Kasumi-1 (cell line): ENCODE measurements at regions not wholly inside any gene's neighbourhood (a gene's known extent, or its start where the extent isn't known, plus 50 kb on each side); places are given as distances from the start of the nearest gene placed in this dataset.

Experiments
- DNase-seq, 2 experiments: peaks; one replicate each; lab custom pipeline; 2025; lab: John Stamatoyannopoulos, UW

DNA sequence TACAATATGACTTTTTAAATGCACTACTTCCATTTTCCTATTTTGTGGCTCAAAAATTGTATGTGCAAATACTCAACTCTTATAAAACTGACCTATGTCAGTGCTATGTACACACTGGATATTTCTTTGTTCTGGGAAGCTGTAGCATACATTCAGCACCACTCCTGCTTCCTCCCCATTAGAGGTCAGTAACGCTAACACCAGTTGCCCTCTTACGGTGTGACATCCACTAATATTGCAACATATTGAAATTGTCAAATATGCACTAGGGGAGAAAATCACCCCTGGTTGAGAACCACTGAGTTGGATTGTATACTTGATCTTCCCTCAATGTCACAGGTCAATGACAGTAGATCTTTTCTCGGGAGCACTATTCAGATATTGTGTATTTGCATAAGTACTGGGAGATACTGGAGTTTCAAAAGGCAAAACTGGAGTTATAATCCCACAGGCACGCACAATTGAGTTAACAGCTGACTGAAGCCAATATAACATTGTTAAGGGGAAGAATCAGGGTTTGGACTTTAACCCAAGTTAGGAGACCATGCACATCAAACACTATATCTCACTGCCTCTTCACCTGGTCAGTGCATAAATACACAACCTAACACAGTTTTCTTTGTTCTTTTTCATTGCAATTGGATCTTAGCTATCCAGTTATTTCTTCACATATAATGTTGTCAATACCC lies 1276.5 kb upstream of the MIR17HG start:
- DNase-seq: no peak

GRCh38 chr13:90084684-90085290 lies 1262.7 kb upstream of the MIR17HG start:
- DNase-seq: no peak

DNA sequence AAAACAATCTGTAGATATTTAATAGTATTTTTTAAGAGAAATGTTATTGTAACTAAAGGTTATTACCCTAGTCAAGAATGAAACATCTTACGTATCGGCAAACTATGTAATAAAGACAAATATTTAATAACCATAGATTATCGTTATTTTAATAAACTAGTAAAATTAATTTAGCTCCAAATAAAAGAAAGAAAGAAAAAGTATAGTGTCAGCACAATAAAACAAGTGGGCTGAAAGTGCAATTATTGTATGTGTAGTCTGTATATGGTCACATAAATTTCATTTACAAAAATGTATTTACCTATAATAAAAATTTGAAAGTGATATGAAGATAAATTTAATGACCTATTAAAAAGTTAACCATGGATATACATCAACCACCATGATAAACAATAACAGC lies 1258.4 kb upstream of the MIR17HG start:
- DNase-seq: no peak

GRCh38 chr13:90091611-90092010 lies 1255.9 kb upstream of the MIR17HG start:
- peak; percentile 19 to 38 for DNase-seq

DNA sequence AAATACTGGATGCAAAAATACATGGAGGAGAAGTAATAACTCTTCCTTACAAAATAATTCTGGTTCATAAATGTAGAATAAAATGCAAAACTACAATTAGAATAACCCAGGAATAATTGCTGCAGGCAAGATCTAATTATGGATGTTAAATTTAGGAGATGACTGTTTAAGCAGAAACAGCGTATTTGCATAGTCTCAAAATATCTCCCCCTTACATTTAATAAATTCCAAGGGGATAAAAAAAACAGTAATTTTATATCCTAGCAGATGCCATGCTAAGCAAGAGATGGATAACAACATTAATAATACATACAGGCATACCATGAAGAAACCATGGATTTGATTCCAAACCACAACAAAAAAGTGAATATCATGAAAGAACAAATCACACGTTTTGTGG lies 1253.1 kb upstream of the MIR17HG start:
- DNase-seq: no peak

DNA sequence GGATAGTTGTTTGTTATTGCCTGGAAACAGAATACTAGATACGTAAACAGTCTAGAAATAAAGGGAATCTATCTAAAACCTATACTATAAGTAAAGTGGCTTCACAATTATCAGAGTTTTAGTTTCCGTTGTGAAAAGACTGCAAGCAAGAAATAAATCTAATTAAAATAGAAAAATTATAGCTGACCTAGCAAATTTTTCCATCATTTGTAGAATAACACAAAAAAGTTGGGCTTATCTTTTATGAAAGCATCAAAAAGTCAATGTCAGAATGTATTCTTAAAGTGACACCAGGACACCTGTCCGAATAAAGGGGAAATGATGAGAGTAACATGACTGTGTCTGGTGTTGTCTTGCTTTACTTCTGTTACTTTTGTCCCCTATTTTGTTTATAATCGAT lies 1248.9 kb upstream of the MIR17HG start:
- no peak for DNase-seq

DNA sequence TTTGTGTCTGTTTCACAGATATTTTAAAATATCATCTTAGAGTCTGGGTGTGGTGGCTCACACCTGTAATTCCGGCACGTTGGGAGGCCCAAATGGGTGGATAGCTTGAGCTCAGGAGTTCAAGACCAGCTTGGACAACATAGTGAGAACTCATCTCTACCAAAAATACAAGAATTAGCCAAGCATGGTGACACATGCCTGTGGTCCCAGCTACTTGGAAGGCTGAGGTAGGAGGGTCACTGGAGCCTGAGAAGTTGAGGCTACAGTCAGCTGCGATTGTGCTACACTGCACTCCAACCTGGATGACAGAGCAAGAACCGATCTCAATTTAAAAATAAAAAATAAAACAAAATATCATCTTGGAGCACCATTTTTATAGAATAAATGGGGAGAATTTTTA lies 1247.6 kb upstream of the MIR17HG start:
- DNase-seq: no peak

GRCh38 chr13:90103099-90103784 lies 1244.2 kb upstream of the MIR17HG start:
- no peak for DNase-seq

DNA sequence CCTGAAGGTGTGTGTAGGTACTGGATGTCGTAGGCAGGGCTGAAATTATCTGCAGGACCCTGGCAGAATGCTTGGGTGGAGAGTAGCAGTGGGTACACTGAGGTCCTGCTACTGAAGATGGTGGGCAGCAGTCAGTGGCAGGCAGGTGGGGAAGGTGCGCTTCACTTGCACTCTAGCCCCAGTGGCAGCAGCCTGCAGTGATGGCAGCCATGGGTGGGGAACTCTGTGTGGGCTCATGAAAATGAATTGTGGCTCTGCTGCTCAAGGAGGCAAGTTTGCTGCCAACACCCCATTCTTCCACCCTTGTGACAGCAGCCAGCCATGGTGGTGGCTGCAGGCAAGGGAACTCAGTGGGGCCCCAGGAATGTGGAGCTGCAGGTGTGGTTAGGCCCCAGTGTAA lies 1242.7 kb upstream of the MIR17HG start:
- DNase-seq: no peak

DNA sequence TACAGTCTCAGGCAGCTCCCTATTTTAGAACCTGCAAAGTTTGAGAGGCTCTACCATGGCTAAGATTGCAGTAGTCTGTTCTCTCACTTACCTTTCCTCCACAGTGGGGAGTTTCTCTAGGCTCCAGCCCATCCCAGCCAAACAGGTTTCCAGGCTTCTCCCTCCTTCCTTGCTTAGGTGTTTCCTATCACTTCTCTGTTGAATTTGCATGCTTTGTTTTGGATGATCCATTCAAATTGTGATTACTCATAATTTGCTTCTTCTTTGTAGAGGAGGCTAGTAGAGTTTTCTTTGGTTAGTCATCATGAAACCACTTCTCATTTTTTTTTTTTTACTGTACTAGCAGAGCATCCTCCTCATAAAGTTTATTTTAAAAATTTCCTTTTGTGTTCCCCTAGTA lies 1242.2 kb upstream of the MIR17HG start:
- peak in 1 of 2 experiments; percentile 45 for DNase-seq

DNA sequence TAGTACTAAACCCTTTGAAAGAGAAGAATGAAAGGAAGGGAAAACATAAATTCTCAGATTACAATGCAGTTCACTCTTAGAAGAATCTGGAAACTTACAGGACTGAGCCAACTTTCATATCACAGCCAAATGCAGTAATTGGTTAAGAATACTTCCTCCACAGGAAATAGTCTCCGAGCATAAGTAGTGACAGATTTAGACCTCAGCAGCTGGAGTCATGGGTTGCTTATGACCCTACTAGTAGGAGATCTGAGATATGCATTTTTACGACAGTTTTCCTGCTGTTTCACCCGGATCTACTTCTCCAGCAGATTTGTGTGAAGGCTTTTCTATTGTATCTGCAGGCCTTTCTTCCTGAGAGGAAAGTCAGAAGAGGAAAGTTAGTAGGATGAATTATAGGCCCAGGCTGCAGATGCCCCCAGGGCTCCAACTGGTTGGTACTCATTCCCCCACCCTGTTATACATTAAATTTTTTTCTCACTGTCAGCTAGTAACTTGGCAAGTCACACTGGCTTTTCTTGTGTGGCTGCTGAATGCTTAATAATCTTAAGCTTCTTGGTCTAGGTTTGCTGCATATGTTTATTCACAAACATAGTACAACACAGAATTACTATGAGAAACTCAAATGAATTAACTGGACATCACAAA lies 1241.5 kb upstream of the MIR17HG start:
- DNase-seq: peak; percentile 41 to 59

DNA sequence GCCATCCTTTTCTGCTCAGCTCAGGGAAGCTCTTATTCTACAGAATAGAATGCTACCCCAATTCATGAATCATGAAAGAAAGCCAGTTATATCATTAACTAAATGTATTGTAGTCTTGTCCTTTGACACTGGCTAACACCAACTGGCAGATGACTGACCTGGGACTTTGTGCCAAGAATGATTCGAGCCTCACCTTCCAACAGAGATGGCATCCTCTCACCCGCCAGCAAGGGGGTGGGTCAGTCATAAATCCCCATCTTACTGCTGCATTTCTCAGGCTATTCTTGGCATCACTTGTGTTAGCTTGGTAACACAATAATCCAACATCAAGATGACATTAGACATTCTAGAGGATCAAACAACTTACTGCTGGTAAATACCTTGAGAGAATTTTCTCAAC lies 1239.8 kb upstream of the MIR17HG start:
- no peak for DNase-seq

DNA sequence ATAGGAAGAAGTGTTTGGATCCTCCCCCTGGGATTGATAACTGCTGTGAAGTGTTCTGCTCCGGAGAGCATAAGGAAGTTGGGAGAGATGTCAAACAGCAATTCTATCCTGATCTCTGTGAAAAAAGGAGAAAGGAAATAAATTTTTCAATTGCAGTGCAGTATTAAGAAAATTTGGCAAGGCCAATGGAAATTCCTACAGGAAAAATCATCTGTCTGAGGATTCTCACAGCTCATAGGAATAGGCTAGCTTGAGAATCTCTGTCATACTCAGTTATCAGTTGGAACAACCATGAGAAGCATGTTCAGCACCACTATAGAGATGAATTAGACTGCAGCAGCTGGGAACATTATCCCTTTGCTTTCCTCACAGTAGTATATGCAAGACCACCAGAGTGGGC lies 1238.9 kb upstream of the MIR17HG start:
- no peak for DNase-seq

GRCh38 chr13:90116121-90116520 lies 1231.4 kb upstream of the MIR17HG start:
- DNase-seq: no peak

DNA sequence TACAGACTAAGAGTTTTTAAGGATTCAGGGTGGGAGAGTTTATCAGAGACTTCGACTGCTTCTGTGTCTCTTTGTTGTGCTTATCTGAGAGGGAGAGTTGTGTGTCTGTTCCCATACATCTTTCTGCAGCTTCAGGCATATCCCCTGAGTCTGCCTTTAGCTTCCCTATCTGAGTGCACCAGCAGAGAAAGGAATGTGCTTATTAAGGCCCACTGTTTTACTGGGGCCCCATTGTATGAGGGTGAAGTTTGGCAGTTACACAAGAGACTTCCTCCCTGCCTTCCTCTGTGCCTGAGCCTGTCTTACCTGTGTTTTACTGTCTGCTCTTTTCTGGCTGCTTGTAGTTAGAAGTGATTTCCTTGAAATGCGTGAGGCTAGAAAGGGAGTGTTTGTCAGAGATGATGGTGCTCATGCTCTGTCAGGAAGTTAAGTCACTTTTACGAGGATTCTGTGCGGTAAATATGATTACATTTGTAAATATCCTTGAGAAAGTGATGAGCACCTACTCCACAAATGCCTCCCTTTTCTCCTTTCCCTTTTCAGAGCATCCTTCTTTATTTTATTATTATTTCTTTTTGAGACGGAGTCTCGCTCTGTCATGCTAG lies 1228.9 kb upstream of the MIR17HG start:
- no peak for DNase-seq

- no peak for DNase-seq
These were observed 1227.5 kb upstream of the MIR17HG start for GRCh38 chr13:90120026-90120425.

- DNase-seq: no peak
These were observed 1225.7 kb upstream of the MIR17HG start for GRCh38 chr13:90121784-90122183.

DNA sequence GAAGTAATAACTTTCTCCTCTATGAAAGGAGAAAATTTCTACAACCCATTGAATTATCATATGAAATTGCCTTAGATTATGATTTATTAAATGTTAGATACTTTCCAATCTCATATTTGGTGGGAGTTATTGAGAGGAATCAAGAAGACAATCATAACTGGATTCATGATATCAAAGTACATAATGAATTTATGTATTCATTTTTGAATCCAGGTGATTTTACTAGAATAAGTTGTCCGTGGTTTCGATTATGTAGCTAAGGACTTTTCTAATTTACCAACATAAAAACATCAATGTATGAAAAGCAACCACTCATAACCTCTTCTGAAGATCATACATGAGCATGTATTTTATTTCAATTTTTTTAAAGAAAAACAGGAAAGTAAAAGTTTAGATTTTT lies 1225.0 kb upstream of the MIR17HG start:
- no peak for DNase-seq

GRCh38 chr13:90135558-90135957 lies 1211.9 kb upstream of the MIR17HG start:
- no peak for DNase-seq

GRCh38 chr13:90142251-90142650 lies 1205.2 kb upstream of the MIR17HG start:
- DNase-seq: no peak

DNA sequence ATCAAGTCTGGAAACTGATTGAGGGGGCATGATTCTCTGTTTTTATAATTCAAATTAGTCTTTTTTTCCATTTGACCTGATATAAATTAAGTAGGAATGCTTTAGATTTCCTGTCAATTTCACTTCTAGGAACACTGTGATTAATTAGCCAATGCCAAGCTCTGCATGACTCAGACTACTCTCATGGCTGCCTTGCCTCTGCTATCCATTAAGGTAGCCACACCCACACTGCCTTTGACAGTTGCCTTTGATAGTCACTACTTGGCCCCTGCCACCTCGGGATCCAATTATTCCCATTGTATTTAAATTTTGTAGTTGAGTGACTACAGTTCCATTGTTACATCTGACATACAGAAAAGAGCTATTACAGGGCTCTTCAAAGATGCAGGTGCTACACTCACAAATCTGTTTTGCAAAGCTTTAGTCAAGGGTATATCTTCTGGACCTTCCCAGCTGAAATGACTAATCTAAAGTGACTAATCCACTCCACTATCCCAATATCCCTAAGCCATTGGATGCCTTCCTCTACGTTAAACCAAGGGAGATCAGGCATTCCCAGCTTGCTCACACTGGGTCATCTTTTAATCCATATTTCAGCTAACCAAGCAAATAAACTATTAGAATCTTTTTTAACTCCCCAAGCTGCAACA lies 1193.1 kb upstream of the MIR17HG start:
- no peak for DNase-seq

- no peak for DNase-seq
These were observed 1191.1 kb upstream of the MIR17HG start for GRCh38 chr13:90156390-90156789.
